GM21515 (cell line): ENCODE measurements at regions not wholly inside any gene's neighbourhood (a gene's known extent, or its start where the extent isn't known, plus 50 kb on each side); places are given as distances from the start of the nearest gene placed in this dataset.
"Not testable (repeated sequence)": the region's sequence is repeated elsewhere in the genome, so short reads cannot be mapped to it uniquely, and the experiment has no call there.

Source experiments
- ATAC-seq: cut with Tn5 transposase; IDR thresholded peaks from one replicate; pipeline ENCODE4 v1.9.1; 2021; ENCODE audit not compliant: unreplicated experiment

- no peak for ATAC-seq
These were observed 486.9 kb upstream of the RAB6C start for GRCh38 chr2:129492548-129492947.

GRCh38 chr2:129499747-129500146, 479.7 kb upstream of the RAB6C start:
- no peak for ATAC-seq

DNA sequence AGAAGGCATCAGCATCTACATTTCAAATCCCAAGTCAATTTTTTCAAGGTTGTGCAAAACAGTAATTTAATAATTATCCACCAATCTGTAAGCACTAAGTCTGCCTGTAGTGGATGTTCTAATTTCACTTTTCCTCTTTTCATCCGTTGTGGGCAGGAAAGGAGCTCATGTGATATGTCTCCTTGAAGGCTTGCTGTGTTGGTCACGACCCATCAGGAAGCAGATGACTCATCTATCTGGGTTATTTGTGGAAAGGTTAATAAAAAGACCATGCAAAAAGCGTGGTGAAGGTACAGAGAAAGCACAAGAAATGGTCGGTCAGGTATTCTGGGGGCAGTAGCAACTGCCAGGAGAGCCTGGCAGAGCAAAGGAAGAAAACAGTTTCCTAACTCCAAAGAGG, 476.7 kb upstream of the RAB6C start:
- ATAC-seq: no peak

- no peak for ATAC-seq
These were observed 474.8 kb upstream of the RAB6C start for GRCh38 chr2:129504646-129505045.

DNA sequence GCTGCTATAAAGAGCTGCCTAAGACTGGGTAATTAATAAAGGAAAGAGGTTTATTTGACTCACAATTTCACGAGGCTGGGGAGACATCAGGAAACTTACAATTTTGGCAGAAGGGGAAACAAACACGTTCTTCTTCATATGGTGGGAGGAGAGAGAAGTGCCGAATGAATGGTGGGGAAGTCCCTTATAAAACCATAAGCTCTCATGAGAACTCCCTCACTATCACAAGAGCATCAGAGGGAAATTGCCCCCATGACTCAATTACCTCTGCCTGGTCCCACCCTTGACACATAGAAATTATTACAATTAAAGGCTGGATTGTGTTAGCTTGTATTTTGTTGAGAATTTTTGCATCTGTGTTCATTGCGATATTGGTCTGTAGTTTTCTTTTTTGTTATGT, 460.5 kb upstream of the RAB6C start:
- ATAC-seq: no peak

- ATAC-seq: not testable (repeated sequence)
These were observed 447.3 kb upstream of the RAB6C start for GRCh38 chr2:129532158-129532557.

DNA sequence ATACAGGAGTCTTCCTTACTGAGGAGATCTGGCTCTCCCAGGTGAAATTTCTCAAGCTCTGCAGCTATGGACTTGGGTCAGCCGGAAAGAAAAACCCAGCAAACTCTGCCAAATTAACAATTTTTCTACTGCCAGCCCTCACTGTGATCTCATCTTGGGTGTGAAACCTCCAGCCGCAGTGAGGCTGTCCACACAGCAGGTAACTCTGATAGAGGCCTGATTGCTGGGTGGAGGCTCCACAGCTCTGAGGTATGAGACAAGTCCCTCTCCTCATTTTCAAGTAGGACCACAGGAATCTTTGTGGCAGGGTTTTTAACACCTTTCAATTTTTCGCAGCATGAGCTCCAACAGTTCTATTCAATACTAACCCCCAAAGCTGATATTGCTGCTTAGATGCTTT, 430.6 kb upstream of the RAB6C start:
- ATAC-seq: no peak

DNA sequence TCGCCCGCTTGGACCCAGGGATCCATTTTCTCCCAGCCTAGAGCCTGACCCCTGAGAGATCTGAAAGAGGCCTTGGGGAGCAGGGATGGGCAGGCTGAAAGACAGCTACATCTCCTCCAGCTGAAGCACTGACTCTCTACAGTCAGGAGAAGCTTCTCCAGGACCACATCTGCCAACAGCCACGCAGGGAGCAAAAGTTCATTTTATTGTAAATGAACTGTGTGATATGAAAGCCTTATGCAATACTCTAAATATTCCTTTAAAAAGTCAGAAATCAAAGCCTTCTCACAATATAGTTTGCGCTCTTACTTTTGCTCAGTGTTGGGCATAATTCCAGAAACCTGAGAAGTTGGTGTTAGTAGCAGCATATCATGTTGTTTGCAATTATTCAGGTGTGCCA, 428.9 kb upstream of the RAB6C start:
- ATAC-seq: no peak

GRCh38 chr2:129554373-129554772, 425.1 kb upstream of the RAB6C start:
- ATAC-seq: no peak

DNA sequence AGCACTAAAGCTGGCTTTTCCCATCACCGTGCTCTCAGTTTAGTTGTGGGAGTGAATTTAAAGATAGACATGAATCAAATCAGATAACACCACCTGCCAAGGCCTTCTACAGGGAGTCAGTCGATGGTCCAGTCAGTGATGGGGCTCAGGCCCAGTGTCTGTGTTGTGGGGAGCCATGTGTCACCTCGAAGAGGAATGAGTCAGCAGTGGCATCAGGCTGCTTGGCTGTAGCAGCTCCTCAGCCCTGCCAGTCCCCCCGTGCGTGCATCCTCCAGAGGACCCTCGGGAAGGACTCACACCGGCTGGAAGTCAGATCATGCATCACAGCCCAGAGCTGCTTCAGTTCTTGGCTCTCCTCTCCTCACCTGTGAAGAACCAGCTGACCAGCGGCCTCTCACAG, 420.4 kb upstream of the RAB6C start:
- ATAC-seq: no peak

- no peak for ATAC-seq
These were observed 413.8 kb upstream of the RAB6C start for GRCh38 chr2:129565551-129566109.

- ATAC-seq: not testable (repeated sequence)
These were observed 408.7 kb upstream of the RAB6C start for GRCh38 chr2:129570812-129571211.

GRCh38 chr2:129575431-129575830, 404.0 kb upstream of the RAB6C start:
- no peak for ATAC-seq

- ATAC-seq: no peak
These were observed 403.6 kb upstream of the RAB6C start for GRCh38 chr2:129575880-129576279.

- no peak for ATAC-seq
These were observed 399.5 kb upstream of the RAB6C start for GRCh38 chr2:129580001-129580400.

DNA sequence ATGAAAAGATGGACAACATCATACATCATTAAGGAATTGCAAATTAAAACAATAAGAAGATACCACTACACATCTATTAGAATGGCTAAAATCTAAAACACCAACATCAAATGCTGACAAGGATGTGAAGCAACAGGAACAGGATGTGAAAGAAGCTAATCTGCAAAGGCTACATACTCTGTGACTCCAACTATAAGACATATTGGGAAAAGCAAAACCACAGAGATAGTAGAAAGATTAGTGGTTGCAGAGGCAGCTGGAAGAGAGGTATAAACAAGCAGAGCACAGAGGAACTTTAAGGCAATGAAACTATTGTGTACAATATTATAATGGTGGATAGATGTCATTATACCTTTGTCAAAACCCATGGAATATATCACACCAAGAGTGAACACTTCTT, 393.7 kb upstream of the RAB6C start:
- ATAC-seq: no peak

- no peak for ATAC-seq
These were observed 391.9 kb upstream of the RAB6C start for GRCh38 chr2:129587426-129588064.

- ATAC-seq: no peak
These were observed 374.9 kb upstream of the RAB6C start for GRCh38 chr2:129604560-129604959.

DNA sequence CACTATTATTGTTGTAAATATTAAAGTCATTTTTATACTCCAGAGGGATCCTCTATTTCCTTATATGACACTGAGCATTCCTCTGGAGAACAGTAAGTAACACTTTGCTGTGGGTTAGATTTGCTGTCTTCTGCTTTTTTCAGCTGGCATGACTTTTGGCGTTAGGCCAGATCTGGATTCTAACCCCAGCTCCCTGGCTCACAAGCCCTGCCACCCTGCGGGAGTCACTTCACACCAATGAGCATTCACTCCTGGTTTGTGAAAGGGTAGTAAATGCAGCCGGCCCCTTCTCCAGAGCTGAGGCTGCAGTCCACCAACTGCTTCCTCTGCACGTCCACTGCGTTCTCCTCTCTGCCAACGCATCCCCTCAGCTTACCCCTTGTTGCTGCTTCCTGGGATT, 373.8 kb upstream of the RAB6C start:
- no peak for ATAC-seq

- no peak for ATAC-seq
These were observed 372.8 kb upstream of the RAB6C start for GRCh38 chr2:129606496-129607270.

- no peak for ATAC-seq
These were observed 370.2 kb upstream of the RAB6C start for GRCh38 chr2:129609224-129609623.

DNA sequence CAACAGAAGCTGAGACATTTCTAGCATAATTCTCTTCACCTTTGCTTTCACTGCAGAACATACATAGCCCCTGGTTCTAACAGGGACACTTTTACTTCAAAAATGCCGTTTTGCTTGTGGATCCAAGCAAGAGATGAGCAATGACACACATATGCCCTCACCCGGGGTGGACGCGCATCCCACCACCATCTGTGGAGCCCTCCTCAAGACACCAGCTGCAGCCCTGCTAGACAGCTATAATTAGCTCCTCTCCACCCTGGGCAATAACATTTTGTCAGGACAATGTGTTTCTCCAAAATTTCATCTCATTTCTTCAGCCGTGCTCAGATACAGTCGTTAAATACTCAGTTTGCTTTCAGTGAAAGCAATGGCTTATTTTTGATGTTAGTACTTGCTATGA, 368.7 kb upstream of the RAB6C start:
- ATAC-seq: no peak
